GM21515 (cell line): ENCODE measurements at regions not wholly inside any gene's neighbourhood (a gene's known extent, or its start where the extent isn't known, plus 50 kb on each side); places are given as distances from the start of the nearest gene placed in this dataset.

Experiments
- ATAC-seq: cut with Tn5 transposase; IDR thresholded peaks from one replicate; pipeline ENCODE4 v1.9.1; 2021; ENCODE audit not compliant: unreplicated experiment

GRCh38 chr7:54701982-54702381 lies 57.0 kb downstream of the SEC61G start:
- no peak for ATAC-seq

- ATAC-seq, result no peak
Observed at GRCh38 chr7:54699715-54700114, 59.3 kb downstream of the SEC61G start.

GRCh38 chr7:54697659-54698186 lies 61.3 kb downstream of the SEC61G start:
- ATAC-seq, result no peak

- no peak for ATAC-seq
Observed at GRCh38 chr7:54690892-54691291, 68.1 kb downstream of the SEC61G start.

GRCh38 chr7:54690050-54690443 lies 69.0 kb downstream of the SEC61G start:
- no peak for ATAC-seq

- no peak for ATAC-seq
Observed at GRCh38 chr7:54689394-54690049, 69.5 kb downstream of the SEC61G start.

- ATAC-seq, result no peak
Observed at GRCh38 chr7:54687462-54688212, 71.4 kb downstream of the SEC61G start.

GRCh38 chr7:54680377-54681005 lies 78.5 kb downstream of the SEC61G start:
- no peak for ATAC-seq

GRCh38 chr7:54679490-54679817 lies 79.6 kb downstream of the SEC61G start:
- no peak for ATAC-seq

GRCh38 chr7:54678763-54679489 lies 80.1 kb downstream of the SEC61G start:
- ATAC-seq, result no peak

- no peak for ATAC-seq
Observed at GRCh38 chr7:54674891-54675290, 84.1 kb downstream of the SEC61G start.

GRCh38 chr7:54672519-54672918 lies 86.5 kb downstream of the SEC61G start:
- ATAC-seq, result no peak

GRCh38 chr7:54664235-54665228 lies 94.5 kb downstream of the SEC61G start:
- ATAC-seq, result peak; percentile 82

- no peak for ATAC-seq
Observed at GRCh38 chr7:54663603-54664234, 95.3 kb downstream of the SEC61G start.

GRCh38 chr7:54663186-54663585 lies 95.8 kb downstream of the SEC61G start:
- no peak for ATAC-seq

GRCh38 chr7:54662701-54663100 lies 96.3 kb downstream of the SEC61G start:
- ATAC-seq, result no peak

GRCh38 chr7:54653905-54654304 lies 105.1 kb downstream of the SEC61G start:
- ATAC-seq, result no peak

- ATAC-seq, result no peak
Observed at GRCh38 chr7:54643064-54643463, 100.9 kb downstream of the VSTM2A start.

- no peak for ATAC-seq
Observed at GRCh38 chr7:54637712-54638396, 95.7 kb downstream of the VSTM2A start.
